Fibroblast of villous mesenchyme (primary cell): ENCODE measurements at regions not wholly inside any gene's neighbourhood (a gene's known extent, or its start where the extent isn't known, plus 50 kb on each side); places are given as distances from the start of the nearest gene placed in this dataset.

Experiments
- DNase-seq: peaks from one replicate; pipeline ENCODE4 v3.0.0-alpha.2; 2010; ENCODE audit warnings: low read depth
- H3K4me3 ChIP-seq: 2 replicates; pipeline ENCODE4 v1.5.1; 2011; ENCODE audit warnings: low read depth, mild to moderate bottlenecking, low read length
- CTCF ChIP-seq: IDR thresholded peaks from 2 replicates; pipeline ENCODE4 v1.5.1; 2012; ENCODE audit warnings: low read depth, mild to moderate bottlenecking, low read length; ENCODE audit not compliant: insufficient read depth

GRCh38 chr3:18080198-18080689 is 337.8 kb upstream of the TBC1D5 start:
- no peak overlapping the region for H3K4me3 ChIP-seq
- no peak for DNase-seq
- TF ChIP-seq CTCF, result no peak

- H3K4me3 ChIP-seq, result no peak overlapping the region
- TF ChIP-seq CTCF, result no peak
- no peak for DNase-seq
Observed at GRCh38 chr3:18079739-18080138, 337.3 kb upstream of the TBC1D5 start.

- TF ChIP-seq CTCF, result no peak
- no peak for DNase-seq
- no peak overlapping the region for H3K4me3 ChIP-seq
Observed at GRCh38 chr3:18079062-18079461, 336.6 kb upstream of the TBC1D5 start.

- no peak for TF ChIP-seq CTCF
- DNase-seq, result no peak
- H3K4me3 ChIP-seq, result no peak overlapping the region
Observed at GRCh38 chr3:18077128-18077840, 334.9 kb upstream of the TBC1D5 start.

- no peak overlapping the region for H3K4me3 ChIP-seq
- no peak for DNase-seq
- TF ChIP-seq CTCF, result no peak
Observed at GRCh38 chr3:18076301-18076700, 333.9 kb upstream of the TBC1D5 start.

- TF ChIP-seq CTCF, result no peak
- no peak for DNase-seq
- H3K4me3 ChIP-seq, result no peak overlapping the region
Observed at GRCh38 chr3:18075799-18076198, 333.4 kb upstream of the TBC1D5 start.

GRCh38 chr3:18071833-18072232 is 329.4 kb upstream of the TBC1D5 start:
- DNase-seq, result no peak
- no peak for TF ChIP-seq CTCF

More at GRCh38 chr3:18071833-18072232, 329.4 kb upstream of the TBC1D5 start:
- H3K4me3 ChIP-seq, result no peak overlapping the region
